ENCODE measurements at regions not wholly inside any gene's neighbourhood (a gene's known extent, or its start where the extent isn't known, plus 50 kb on each side); places are given as distances from the start of the nearest gene placed in this dataset.

DNA sequence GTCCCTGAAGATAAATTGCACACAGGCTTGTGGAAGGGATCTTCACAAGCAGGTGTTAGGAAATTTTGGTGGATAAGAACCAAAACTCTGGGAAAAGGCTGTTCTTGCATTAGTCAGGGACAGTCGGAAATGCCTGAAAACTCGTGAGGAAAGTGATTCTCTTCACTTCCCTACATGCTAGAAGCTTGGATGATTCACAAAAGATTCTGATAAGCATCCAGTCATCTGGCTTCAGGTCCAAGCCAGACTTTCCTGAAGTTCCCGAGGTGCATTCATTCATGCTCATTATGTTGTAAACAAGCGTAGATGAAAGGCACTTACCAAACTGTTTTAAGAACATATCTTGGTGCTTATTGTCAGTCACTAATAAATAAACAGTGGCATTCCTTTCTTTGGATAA, 1028.7 kb downstream of the NTRK3 start:
- TF ChIP-seq GATA2 (IDR thresholded peaks at IDR 0.05; ENCODE audit: low read depth, low read length) (no peak), GATA3 (IDR thresholded peaks at IDR 0.05; ENCODE audit: low read depth, low read length) (no peak)

Measured in SH-SY5Y (cell line).